ENCODE measurements at regions not wholly inside any gene's neighbourhood (a gene's known extent, or its start where the extent isn't known, plus 50 kb on each side); places are given as distances from the start of the nearest gene placed in this dataset.

DNA sequence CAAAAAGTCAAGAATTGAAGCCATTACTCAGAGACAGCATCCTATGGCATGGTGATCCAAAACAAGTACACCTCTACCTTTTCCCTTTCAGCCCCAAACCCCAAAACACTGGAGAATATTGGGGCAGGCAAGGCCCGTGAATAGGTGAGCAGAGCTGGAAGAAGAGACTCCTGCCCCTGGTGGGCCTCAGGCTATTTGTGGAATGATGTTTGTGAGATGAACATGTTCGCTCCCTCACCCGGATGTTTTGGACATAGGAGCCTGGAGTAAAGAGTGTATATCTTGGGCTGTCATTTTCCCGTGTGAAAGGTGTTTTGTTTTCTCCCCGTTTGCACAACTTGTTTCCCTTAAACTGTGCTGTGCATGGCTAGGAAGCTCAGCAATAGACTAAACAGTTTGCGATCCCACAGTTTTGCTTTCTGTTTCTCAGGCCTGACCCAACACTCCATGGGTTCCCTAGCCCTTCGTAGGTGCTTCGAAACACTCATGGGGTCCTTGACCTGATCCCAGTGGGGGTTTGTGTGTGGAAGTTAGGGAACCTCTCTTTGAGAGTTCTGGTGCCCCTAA lies 136.5 kb upstream of the TNP1 start:
- Histone ChIP-seq H3K27me3 (replicated peaks in 1 of 4; ENCODE audit: control extremely low read depth in 1 of 4, control insufficient read depth in 3 of 4, insufficient read depth in 4 of 4, low read length in 3 of 4) (no peaks in the 10 kb centered on the region), H3K36me3 (replicated peaks in 1 of 2; ENCODE audit: control extremely low read depth in 1 of 2, control insufficient read depth in 1 of 2, extremely low read depth in 1 of 2, insufficient read depth in 2 of 2, low read length in 1 of 2) (no peaks in the 10 kb centered on the region), H4K20me1 (ENCODE audit: control insufficient read depth, insufficient read depth, low read length, poor library complexity, severe bottlenecking) (no peaks in the 10 kb centered on the region), H3K9ac (ENCODE audit: low read length) (no peak overlapping the region), H3K4me2 (replicated peaks; ENCODE audit: low read depth, low read length, poor library complexity, severe bottlenecking) (no peak overlapping the region), H3K9me3 (ENCODE audit: control extremely low read depth in 1 of 3, control insufficient read depth in 2 of 3, insufficient read depth in 1 of 3, low read length in 2 of 3) (no peaks in the 10 kb centered on the region), H2AFZ (ENCODE audit: insufficient read depth, low read depth, low read length, poor library complexity, severe bottlenecking) (no peak overlapping the region), H3K4me1 (ENCODE audit: control insufficient read depth in 2 of 2, insufficient read depth in 2 of 2, low read length in 2 of 2) (no peaks in the 10 kb centered on the region), H3K79me2 (ENCODE audit: control insufficient read depth, insufficient read depth, low read length) (no peaks in the 10 kb centered on the region), H3K4me3 (ENCODE audit: control extremely low read depth in 1 of 5, extremely low read depth in 1 of 5, insufficient read depth in 1 of 5, low read depth in 2 of 5, low read length in 4 of 5) (no peak overlapping the region), H3K27ac (ENCODE audit: low read length in 2 of 2) (no peak overlapping the region)
- H3K4me1 Mint-ChIP-seq = no peaks in the 10 kb centered on the region
- no peak overlapping the region for H3K27ac Mint-ChIP-seq
- intact Hi-C loops (cut with micrococcal nuclease) = no loop called here
- ATAC-seq (ENCODE audit: low read depth) = no peak
- POLR2A ChIA-PET = no interaction called here
- no peaks in the 10 kb centered on the region for H3K9me3 Mint-ChIP-seq (ENCODE audit: insufficient read depth)
- DNase-seq = no peak
- CTCF ChIA-PET = no interaction called here
- peaks cover 14% of the 10 kb centered on the region for H3K27me3 Mint-ChIP-seq
- H3K4me3 Mint-ChIP-seq = no peak overlapping the region
- WGBS (ENCODE audit: insufficient coverage) = 86% methylated on average over 8 of the region's 8 CpGs
- TF ChIP-seq EZH2 (IDR thresholded peaks at IDR 0.05; ENCODE audit: borderline replicate concordance, insufficient read depth, low read depth, low read length, poor library complexity, severe bottlenecking) = no peak
- TF ChIP-seq, protein P1, sequence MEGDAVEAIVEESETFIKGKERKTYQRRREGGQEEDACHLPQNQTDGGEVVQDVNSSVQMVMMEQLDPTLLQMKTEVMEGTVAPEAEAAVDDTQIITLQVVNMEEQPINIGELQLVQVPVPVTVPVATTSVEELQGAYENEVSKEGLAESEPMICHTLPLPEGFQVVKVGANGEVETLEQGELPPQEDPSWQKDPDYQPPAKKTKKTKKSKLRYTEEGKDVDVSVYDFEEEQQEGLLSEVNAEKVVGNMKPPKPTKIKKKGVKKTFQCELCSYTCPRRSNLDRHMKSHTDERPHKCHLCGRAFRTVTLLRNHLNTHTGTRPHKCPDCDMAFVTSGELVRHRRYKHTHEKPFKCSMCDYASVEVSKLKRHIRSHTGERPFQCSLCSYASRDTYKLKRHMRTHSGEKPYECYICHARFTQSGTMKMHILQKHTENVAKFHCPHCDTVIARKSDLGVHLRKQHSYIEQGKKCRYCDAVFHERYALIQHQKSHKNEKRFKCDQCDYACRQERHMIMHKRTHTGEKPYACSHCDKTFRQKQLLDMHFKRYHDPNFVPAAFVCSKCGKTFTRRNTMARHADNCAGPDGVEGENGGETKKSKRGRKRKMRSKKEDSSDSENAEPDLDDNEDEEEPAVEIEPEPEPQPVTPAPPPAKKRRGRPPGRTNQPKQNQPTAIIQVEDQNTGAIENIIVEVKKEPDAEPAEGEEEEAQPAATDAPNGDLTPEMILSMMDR (IDR thresholded peaks at IDR 0.05) = no peak

DNA sequence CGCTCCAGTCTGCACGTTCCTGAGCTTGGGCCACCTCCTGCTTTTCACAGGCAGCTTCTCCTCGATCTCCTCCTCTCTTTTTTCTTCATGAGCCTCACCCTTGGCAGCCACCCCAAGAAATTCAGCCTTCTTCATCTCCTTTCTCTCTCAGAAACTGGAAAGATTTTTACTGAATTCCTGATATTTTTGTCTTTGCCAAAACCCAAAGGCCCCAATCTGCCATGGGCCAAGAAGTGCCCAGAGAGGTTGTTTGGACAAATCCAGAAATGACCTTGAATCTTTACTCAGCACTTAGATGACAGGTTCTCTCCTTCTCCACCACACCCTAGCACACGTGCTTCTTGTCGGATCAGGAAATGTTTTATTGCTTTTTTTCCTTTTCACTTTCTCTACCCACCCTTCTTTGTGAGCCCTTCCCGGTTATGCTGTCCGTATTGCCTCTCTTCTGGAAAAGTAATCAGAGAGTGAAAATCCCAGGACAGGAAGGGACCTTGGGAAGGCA lies 134.5 kb upstream of the TNP1 start:
- CTCF ChIA-PET = no interaction called here
- Histone ChIP-seq H3K9me3 (ENCODE audit: control extremely low read depth in 1 of 3, control insufficient read depth in 2 of 3, insufficient read depth in 1 of 3, low read length in 2 of 3) (no peaks in the 10 kb centered on the region), H3K9ac (ENCODE audit: low read length) (no peak overlapping the region), H3K27me3 (replicated peaks in 1 of 4; ENCODE audit: control extremely low read depth in 1 of 4, control insufficient read depth in 3 of 4, insufficient read depth in 4 of 4, low read length in 3 of 4) (no peaks in the 10 kb centered on the region), H3K4me2 (replicated peaks; ENCODE audit: low read depth, low read length, poor library complexity, severe bottlenecking) (no peak overlapping the region), H3K4me3 (ENCODE audit: control extremely low read depth in 1 of 5, extremely low read depth in 1 of 5, insufficient read depth in 1 of 5, low read depth in 2 of 5, low read length in 4 of 5) (no peak overlapping the region), H3K27ac (ENCODE audit: low read length in 2 of 2) (no peak overlapping the region), H2AFZ (ENCODE audit: insufficient read depth, low read depth, low read length, poor library complexity, severe bottlenecking) (no peak overlapping the region), H3K4me1 (ENCODE audit: control insufficient read depth in 2 of 2, insufficient read depth in 2 of 2, low read length in 2 of 2) (no peaks in the 10 kb centered on the region), H4K20me1 (ENCODE audit: control insufficient read depth, insufficient read depth, low read length, poor library complexity, severe bottlenecking) (no peaks in the 10 kb centered on the region), H3K79me2 (ENCODE audit: control insufficient read depth, insufficient read depth, low read length) (no peaks in the 10 kb centered on the region), H3K36me3 (replicated peaks in 1 of 2; ENCODE audit: control extremely low read depth in 1 of 2, control insufficient read depth in 1 of 2, extremely low read depth in 1 of 2, insufficient read depth in 2 of 2, low read length in 1 of 2) (no peaks in the 10 kb centered on the region)
- no peak overlapping the region for H3K4me3 Mint-ChIP-seq
- no peaks in the 10 kb centered on the region for H3K9me3 Mint-ChIP-seq (ENCODE audit: insufficient read depth)
- POLR2A ChIA-PET = no interaction called here
- peaks cover 15% of the 10 kb centered on the region for H3K27me3 Mint-ChIP-seq
- no peak for ATAC-seq (ENCODE audit: low read depth)
- 80% methylated on average over 6 of the region's 7 CpGs for WGBS (ENCODE audit: insufficient coverage)
- TF ChIP-seq EZH2 (IDR thresholded peaks at IDR 0.05; ENCODE audit: borderline replicate concordance, insufficient read depth, low read depth, low read length, poor library complexity, severe bottlenecking) = no peak
- TF ChIP-seq, protein P1 (IDR thresholded peaks at IDR 0.05) = no peak
- DNase-seq = no peak
- no peaks in the 10 kb centered on the region for H3K4me1 Mint-ChIP-seq
- no peak overlapping the region for H3K27ac Mint-ChIP-seq
- intact Hi-C loops (cut with micrococcal nuclease) = no loop called here
